Gastrocnemius medialis (tissue), 4 donors: ENCODE measurements at regions not wholly inside any gene's neighbourhood (a gene's known extent, or its start where the extent isn't known, plus 50 kb on each side); places are given as distances from the start of the nearest gene placed in this dataset.

Experiments
- ATAC-seq, 2 donors: fragments of 150-250 bp; one replicate each; pipeline ENCODE4 v1.9.1; 2016
- DNase-seq, 2 donors: peaks; one replicate each; pipeline ENCODE4 v3.0.0-alpha.2; 2019
- H3K27ac ChIP-seq, 4 donors: fragments of 200-600 bp; sonication (generic); 1 replicate in 1 of 4; 2 replicates in 3 of 4; pipeline ENCODE4 v1.5.1; 2016 to 2018; ENCODE audit warnings: mild to moderate bottlenecking in 2 of 4, moderate library complexity in 1 of 4
- H3K27me3 ChIP-seq, 3 donors: fragments of 200-600 bp; sonication (generic) in 2 of 3; 1 replicate in 1 of 3; 2 replicates in 2 of 3; pipeline versions ENCODE4 v1.5.1 to v1.6.0; 2016 to 2019; ENCODE audit warnings: mild to moderate bottlenecking in 1 of 3, moderate library complexity in 1 of 3
- H3K36me3 ChIP-seq, 2 donors: fragments of 200-600 bp; sonication (generic) in 1 of 2; one replicate each; pipeline ENCODE4 v1.5.1; 2017 to 2018
- H3K4me1 ChIP-seq, 2 donors: fragments of 200-600 bp; sonication (generic) in 1 of 2; one replicate each; pipeline ENCODE4 v1.5.1; 2016 to 2017; ENCODE audit warnings: mild to moderate bottlenecking in 2 of 2
- H3K4me3 ChIP-seq, 4 donors: fragments of 200-600 bp; sonication (generic) in 3 of 4; 1 replicate in 1 of 4; 2 replicates in 3 of 4; pipeline ENCODE4 v1.5.1; 2016 to 2019; ENCODE audit warnings: mild to moderate bottlenecking in 2 of 4
- H3K9me3 ChIP-seq, 3 donors: fragments of 200-600 bp; sonication (generic) in 2 of 3; 1 replicate in 1 of 3; 2 replicates in 2 of 3; pipeline ENCODE4 v1.5.1; 2016 to 2019
- CTCF ChIP-seq, 5 experiments: fragments of 450-650 bp in 3 of 5; fragments of 200-600 bp in 2 of 5; sonication (generic) in 2 of 5; IDR thresholded peaks in 4 of 5; conservative IDR thresholded peaks in 1 of 5; 1 replicate in 4 of 5; 2 replicates in 1 of 5; pipeline ENCODE4 v1.5.1; 2016 to 2019; ENCODE audit warnings: antibody characterized with exemption in 5 of 5, mild to moderate bottlenecking in 3 of 5, moderate library complexity in 3 of 5
- POLR2A ChIP-seq, 2 donors: fragments of 450-650 bp; IDR thresholded peaks; one replicate each; pipeline ENCODE4 v1.6.1; 2017; ENCODE audit warnings: antibody characterized with exemption in 2 of 2, mild to moderate bottlenecking in 2 of 2, moderate library complexity in 2 of 2
- in situ Hi-C, 4 donors: fragments of 200-750 bp; cut with MboI; loops; one replicate each; pipeline versions ENCODE4 v1.15.0 to v1.8.0; 2017; ENCODE audit warnings: low sequenced_read_pairs in 4 of 4
- intact Hi-C: fragments of 100-400 bp; cut with DNase I; formaldehyde crosslinking; loops from one replicate; pipeline ENCODE4 v1.15.1; 2023; ENCODE audit warnings: low total_unique reads

GRCh38 chr3:111244760-111245159 is 173.1 kb downstream of the NECTIN3 start:
- ATAC-seq = no peak
- Histone ChIP-seq H3K27me3 (no peaks in the 10 kb centered on the region), H3K9me3 (no peaks in the 10 kb centered on the region), H3K36me3 (no peaks in the 10 kb centered on the region), H3K27ac (no peak overlapping the region), H3K4me1 (no peaks in the 10 kb centered on the region), H3K4me3 (no peak overlapping the region)
- TF ChIP-seq POLR2A (IDR thresholded peaks at IDR 0.05) (no peak), CTCF (IDR thresholded peaks at IDR 0.05 in 4 of 5, conservative IDR thresholded peaks at IDR 0.05 in 1 of 5) (no peak)
- in situ Hi-C loops (no loop called here), intact Hi-C loops (no loop called here)
- DNase-seq = no peak

GRCh38 chr3:111246967-111247760 is 175.5 kb downstream of the NECTIN3 start:
- Histone ChIP-seq H3K9me3 (no peaks in the 10 kb centered on the region), H3K36me3 (no peaks in the 10 kb centered on the region), H3K27me3 (no peaks in the 10 kb centered on the region), H3K27ac (no peak overlapping the region), H3K4me1 (no peaks in the 10 kb centered on the region), H3K4me3 (no peak overlapping the region)
- in situ Hi-C loops = no loop called here
- ATAC-seq = no peak
- intact Hi-C loops = no loop called here
- DNase-seq = no peak
- TF ChIP-seq POLR2A (IDR thresholded peaks at IDR 0.05) (no peak), CTCF (IDR thresholded peaks at IDR 0.05 in 4 of 5, conservative IDR thresholded peaks at IDR 0.05 in 1 of 5) (no peak)

GRCh38 chr3:111248406-111248805 is 176.8 kb downstream of the NECTIN3 start:
- no peak for ATAC-seq
- Histone ChIP-seq H3K27me3 (no peaks in the 10 kb centered on the region), H3K27ac (no peak overlapping the region), H3K36me3 (no peaks in the 10 kb centered on the region), H3K4me1 (no peaks in the 10 kb centered on the region), H3K4me3 (no peak overlapping the region), H3K9me3 (no peaks in the 10 kb centered on the region)
- TF ChIP-seq POLR2A (IDR thresholded peaks at IDR 0.05) (no peak), CTCF (IDR thresholded peaks at IDR 0.05 in 4 of 5, conservative IDR thresholded peaks at IDR 0.05 in 1 of 5) (no peak)
- in situ Hi-C loops (no loop called here), intact Hi-C loops (no loop called here)
- no peak for DNase-seq

- ATAC-seq = no peak
- Histone ChIP-seq H3K27me3 (no peaks in the 10 kb centered on the region), H3K4me1 (no peaks in the 10 kb centered on the region), H3K9me3 (no peaks in the 10 kb centered on the region), H3K36me3 (no peaks in the 10 kb centered on the region), H3K4me3 (no peak overlapping the region), H3K27ac (no peak overlapping the region)
- intact Hi-C loops = no loop called here
- in situ Hi-C loops = no loop called here
- no peak for DNase-seq
- TF ChIP-seq CTCF (IDR thresholded peaks at IDR 0.05 in 4 of 5, conservative IDR thresholded peaks at IDR 0.05 in 1 of 5) (no peak), POLR2A (IDR thresholded peaks at IDR 0.05) (no peak)
Observed at GRCh38 chr3:111249421-111249820, 177.8 kb downstream of the NECTIN3 start.

GRCh38 chr3:111252779-111253178 is 181.2 kb downstream of the NECTIN3 start:
- Histone ChIP-seq H3K4me1 (no peaks in the 10 kb centered on the region), H3K27ac (no peak overlapping the region), H3K36me3 (no peaks in the 10 kb centered on the region), H3K9me3 (no peaks in the 10 kb centered on the region), H3K27me3 (no peaks in the 10 kb centered on the region), H3K4me3 (no peak overlapping the region)
- intact Hi-C loops (no loop called here), in situ Hi-C loops (no loop called here)
- no peak for TF ChIP-seq CTCF (IDR thresholded peaks at IDR 0.05 in 4 of 5, conservative IDR thresholded peaks at IDR 0.05 in 1 of 5)
- no peak for DNase-seq
- no peak for ATAC-seq
